ENCODE measurements at regions not wholly inside any gene's neighbourhood (a gene's known extent, or its start where the extent isn't known, plus 50 kb on each side); places are given as distances from the start of the nearest gene placed in this dataset.
A peak's percentile ranks its signal among the peaks of the same experiment; 100 is the strongest.

DNA sequence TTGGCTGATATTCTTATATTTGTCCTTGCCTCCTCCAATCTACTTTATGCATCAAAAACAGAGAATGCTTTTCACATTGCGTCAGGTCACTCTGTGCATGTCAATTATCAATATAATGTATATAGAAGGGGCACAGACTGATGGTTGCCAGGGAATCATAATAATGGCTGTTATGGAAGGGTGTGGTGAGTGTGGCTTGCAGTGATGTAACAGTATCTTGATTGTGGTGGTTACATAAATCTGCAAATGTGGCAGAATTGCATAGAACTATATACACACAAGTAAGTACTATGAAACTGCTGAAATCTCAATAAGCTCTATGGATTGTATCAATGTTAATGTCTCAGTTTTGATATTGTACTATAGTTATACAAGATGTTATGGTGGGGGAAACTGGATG is 228.6 kb downstream of the TJP1 start:
- Histone ChIP-seq H3K4me3 (ENCODE audit: low read length in 2 of 2) (no peak overlapping the region), H3K27me3 (ENCODE audit: control insufficient read depth in 1 of 2, insufficient read depth in 2 of 2, low read length in 1 of 2) (no peaks in the 10 kb centered on the region), H3K27ac (ENCODE audit: low read depth in 1 of 2, low read length in 2 of 2) (no peak overlapping the region), H3K4me1 (ENCODE audit: control insufficient read depth in 1 of 2, insufficient read depth in 2 of 2, low read length in 2 of 2) (no peaks in the 10 kb centered on the region), H3K9me3 (ENCODE audit: control insufficient read depth, low read length) (peaks cover 1% of the 10 kb centered on the region), H3K36me3 (ENCODE audit: control insufficient read depth in 1 of 2, insufficient read depth in 2 of 2, low read length in 1 of 2) (no peaks in the 10 kb centered on the region)
- ATAC-seq (ENCODE audit: low FRiP score) (no peak), DNase-seq (no peak)
- intact Hi-C loops (cut with DNase I): no loop called here
- 89 to 95% methylated on average over 1 of the region's 1 CpG for WGBS, 2 donors

DNA sequence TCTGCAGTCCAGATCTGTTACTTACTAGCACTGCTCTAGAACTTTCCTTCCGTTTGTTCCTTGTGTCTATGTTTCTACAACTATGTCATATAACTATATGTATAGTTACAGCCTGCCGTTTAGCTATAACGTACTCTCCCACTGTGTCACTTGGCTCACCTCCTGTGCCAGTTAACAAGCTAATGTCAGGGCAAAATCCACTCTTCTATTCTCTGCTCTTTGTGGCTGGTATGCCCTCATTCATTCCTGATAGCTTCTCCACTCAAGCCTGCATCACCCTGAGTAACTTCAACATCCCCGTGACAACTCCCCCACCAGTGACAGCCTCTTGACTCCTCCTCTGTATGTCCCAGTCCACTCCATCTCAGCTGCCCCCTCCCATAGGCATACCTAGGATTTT is 229.2 kb downstream of the TJP1 start:
- intact Hi-C loops (cut with DNase I): no loop called here
- Histone ChIP-seq H3K4me1 (ENCODE audit: control insufficient read depth in 1 of 2, insufficient read depth in 2 of 2, low read length in 2 of 2) (no peaks in the 10 kb centered on the region), H3K36me3 (ENCODE audit: control insufficient read depth in 1 of 2, insufficient read depth in 2 of 2, low read length in 1 of 2) (no peaks in the 10 kb centered on the region), H3K4me3 (ENCODE audit: low read length in 2 of 2) (no peak overlapping the region), H3K9me3 (ENCODE audit: control insufficient read depth, low read length) (peaks cover 1% of the 10 kb centered on the region), H3K27ac (ENCODE audit: low read depth in 1 of 2, low read length in 2 of 2) (no peak overlapping the region), H3K27me3 (ENCODE audit: control insufficient read depth in 1 of 2, insufficient read depth in 2 of 2, low read length in 1 of 2) (no peaks in the 10 kb centered on the region)
- 39 to 42% methylated on average over 4 of the region's 4 CpGs for WGBS, 2 donors
- no peak for ATAC-seq (ENCODE audit: low FRiP score)
- DNase-seq: no peak

DNA sequence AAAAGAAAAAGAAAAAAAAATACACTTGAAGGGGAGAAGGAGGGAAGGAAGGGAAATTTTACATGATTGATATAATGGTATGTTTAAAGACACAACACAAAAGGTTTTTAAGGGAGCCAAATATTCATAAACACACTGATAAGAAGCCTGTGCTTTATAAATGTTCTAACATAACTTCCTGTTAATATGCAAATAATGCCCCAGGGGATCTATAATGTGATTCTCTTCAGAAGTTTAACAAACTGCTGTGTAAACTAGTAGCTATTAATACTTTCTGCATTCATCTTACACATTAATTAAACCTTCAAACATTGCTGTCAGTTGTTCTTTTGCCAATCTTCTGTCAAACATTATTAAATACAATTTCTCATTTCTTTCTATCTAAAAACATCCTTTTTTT is 231.6 kb downstream of the TJP1 start:
- no peak overlapping the region for H3K27ac ChIP-seq (ENCODE audit: low read depth in 1 of 2, low read length in 2 of 2)
- H3K4me1 ChIP-seq (ENCODE audit: control insufficient read depth in 1 of 2, insufficient read depth in 2 of 2, low read length in 2 of 2): no peaks in the 10 kb centered on the region
- no peaks in the 10 kb centered on the region for H3K27me3 ChIP-seq (ENCODE audit: control insufficient read depth in 1 of 2, insufficient read depth in 2 of 2, low read length in 1 of 2)
- no peak for DNase-seq
- H3K36me3 ChIP-seq (ENCODE audit: control insufficient read depth in 1 of 2, insufficient read depth in 2 of 2, low read length in 1 of 2): no peaks in the 10 kb centered on the region
- H3K9me3 ChIP-seq (ENCODE audit: control insufficient read depth, low read length): peaks cover 1% of the 10 kb centered on the region
- intact Hi-C loops (cut with DNase I): no loop called here
- H3K4me3 ChIP-seq (ENCODE audit: low read length in 2 of 2): no peak overlapping the region
- ATAC-seq (ENCODE audit: low FRiP score): no peak

DNA sequence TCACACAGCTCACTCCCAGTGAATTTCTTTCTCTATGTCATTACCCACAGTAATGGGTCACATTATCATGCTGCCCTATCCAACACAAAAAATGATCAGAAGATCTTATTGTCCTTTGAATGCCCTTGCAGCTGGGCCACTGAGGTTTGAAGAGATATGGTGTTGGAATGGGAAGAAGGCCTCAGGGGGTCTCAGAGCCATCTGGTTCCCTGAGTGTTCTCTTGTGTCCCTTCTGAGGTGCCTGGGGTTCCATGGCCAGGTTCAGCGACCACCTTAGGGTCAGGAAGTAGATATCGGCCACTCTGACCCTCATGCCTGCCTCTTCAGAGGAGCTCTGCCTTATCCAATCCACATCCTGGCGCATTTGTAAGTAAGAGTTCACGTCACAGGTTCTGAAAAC is 232.3 kb downstream of the TJP1 start:
- intact Hi-C loops (cut with DNase I): no loop called here
- WGBS, 2 donors: 94 to 96% methylated on average over 4 of the region's 4 CpGs
- Histone ChIP-seq H3K36me3 (ENCODE audit: control insufficient read depth in 1 of 2, insufficient read depth in 2 of 2, low read length in 1 of 2) (no peaks in the 10 kb centered on the region), H3K4me3 (ENCODE audit: low read length in 2 of 2) (no peak overlapping the region), H3K27me3 (ENCODE audit: control insufficient read depth in 1 of 2, insufficient read depth in 2 of 2, low read length in 1 of 2) (no peaks in the 10 kb centered on the region), H3K27ac (ENCODE audit: low read depth in 1 of 2, low read length in 2 of 2) (no peak overlapping the region), H3K9me3 (ENCODE audit: control insufficient read depth, low read length) (peaks cover 1% of the 10 kb centered on the region), H3K4me1 (ENCODE audit: control insufficient read depth in 1 of 2, insufficient read depth in 2 of 2, low read length in 2 of 2) (no peaks in the 10 kb centered on the region)
- no peak for ATAC-seq (ENCODE audit: low FRiP score)
- DNase-seq: no peak

DNA sequence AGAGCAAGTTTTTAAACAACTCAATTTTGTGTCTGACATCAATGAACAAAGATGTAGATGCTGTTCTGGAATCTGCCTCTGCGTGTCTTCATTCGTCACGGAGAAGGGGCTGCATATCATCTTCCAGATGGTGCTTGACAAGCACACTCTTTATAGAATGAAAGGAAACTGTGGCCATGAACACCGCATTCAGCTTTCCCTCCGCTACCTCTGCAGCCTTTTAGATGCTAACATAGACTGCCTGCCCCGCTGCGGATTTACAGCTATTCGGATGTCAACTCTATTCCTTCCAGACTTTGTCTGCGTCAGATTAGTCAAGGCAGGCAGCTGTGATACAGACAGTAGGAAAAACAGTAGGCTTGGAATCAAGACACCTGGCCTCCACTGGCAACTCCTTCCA is 232.9 kb downstream of the TJP1 start:
- no peaks in the 10 kb centered on the region for H3K36me3 ChIP-seq (ENCODE audit: control insufficient read depth in 1 of 2, insufficient read depth in 2 of 2, low read length in 1 of 2)
- H3K9me3 ChIP-seq (ENCODE audit: control insufficient read depth, low read length): peaks cover 1% of the 10 kb centered on the region
- H3K4me1 ChIP-seq (ENCODE audit: control insufficient read depth in 1 of 2, insufficient read depth in 2 of 2, low read length in 2 of 2): no peaks in the 10 kb centered on the region
- DNase-seq: no peak
- ATAC-seq (ENCODE audit: low FRiP score): no peak
- no peaks in the 10 kb centered on the region for H3K27me3 ChIP-seq (ENCODE audit: control insufficient read depth in 1 of 2, insufficient read depth in 2 of 2, low read length in 1 of 2)
- intact Hi-C loops (cut with DNase I): no loop called here
- WGBS, 2 donors: 72 to 74% methylated on average over 9 of the region's 9 CpGs
- no peak overlapping the region for H3K4me3 ChIP-seq (ENCODE audit: low read length in 2 of 2)
- no peak overlapping the region for H3K27ac ChIP-seq (ENCODE audit: low read depth in 1 of 2, low read length in 2 of 2)

DNA sequence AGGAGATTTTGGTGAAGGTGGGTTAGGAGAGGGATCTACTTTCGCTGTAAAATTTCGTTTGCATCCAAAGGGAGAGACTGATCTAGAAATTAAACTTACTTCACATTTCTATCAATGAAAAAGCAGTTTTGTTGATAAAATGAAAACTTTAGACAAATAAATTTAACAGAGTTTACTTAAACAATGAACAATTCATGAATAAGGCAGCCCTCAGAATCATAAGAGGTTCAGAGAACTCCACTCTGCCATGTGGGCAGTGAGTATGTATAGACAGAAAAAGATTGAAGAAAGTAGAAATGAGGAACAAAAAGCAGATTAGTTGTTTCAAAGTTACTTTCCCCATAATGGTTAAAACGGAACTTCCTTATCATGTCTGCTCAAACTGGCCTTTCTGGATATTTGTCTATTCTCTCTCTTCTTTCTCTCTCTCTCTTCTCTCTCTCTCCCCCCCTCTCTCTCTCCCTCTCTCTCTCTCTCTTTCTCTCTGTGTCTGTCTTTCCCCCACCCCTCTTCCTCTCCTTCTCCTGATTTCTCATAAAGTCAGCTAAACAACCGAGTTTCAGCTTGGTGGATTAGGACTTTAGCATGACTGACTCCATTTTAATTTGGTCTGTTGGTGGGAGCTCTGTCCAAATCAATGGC is 248.9 kb downstream of the TJP1 start:
- Histone ChIP-seq H3K4me3 (ENCODE audit: low read length in 2 of 2) (no peak overlapping the region), H3K27ac (ENCODE audit: low read depth in 1 of 2, low read length in 2 of 2) (no peak overlapping the region), H3K36me3 (ENCODE audit: control insufficient read depth in 1 of 2, insufficient read depth in 2 of 2, low read length in 1 of 2) (no peaks in the 10 kb centered on the region), H3K9me3 (ENCODE audit: control insufficient read depth, low read length) (no peaks in the 10 kb centered on the region), H3K27me3 (ENCODE audit: control insufficient read depth in 1 of 2, insufficient read depth in 2 of 2, low read length in 1 of 2) (no peaks in the 10 kb centered on the region), H3K4me1 (ENCODE audit: control insufficient read depth in 1 of 2, insufficient read depth in 2 of 2, low read length in 2 of 2) (no peaks in the 10 kb centered on the region)
- intact Hi-C loops (cut with DNase I): loop anchor here in 1 of 2 donors (10.0 kb wide), 1 partner anchor 429 kb away; no protein-coding TSS in a partner anchor
- ATAC-seq (ENCODE audit: low FRiP score) (no peak), DNase-seq (no peak)
- WGBS, 2 donors: 94 to 95% methylated on average over 4 of the region's 4 CpGs

DNA sequence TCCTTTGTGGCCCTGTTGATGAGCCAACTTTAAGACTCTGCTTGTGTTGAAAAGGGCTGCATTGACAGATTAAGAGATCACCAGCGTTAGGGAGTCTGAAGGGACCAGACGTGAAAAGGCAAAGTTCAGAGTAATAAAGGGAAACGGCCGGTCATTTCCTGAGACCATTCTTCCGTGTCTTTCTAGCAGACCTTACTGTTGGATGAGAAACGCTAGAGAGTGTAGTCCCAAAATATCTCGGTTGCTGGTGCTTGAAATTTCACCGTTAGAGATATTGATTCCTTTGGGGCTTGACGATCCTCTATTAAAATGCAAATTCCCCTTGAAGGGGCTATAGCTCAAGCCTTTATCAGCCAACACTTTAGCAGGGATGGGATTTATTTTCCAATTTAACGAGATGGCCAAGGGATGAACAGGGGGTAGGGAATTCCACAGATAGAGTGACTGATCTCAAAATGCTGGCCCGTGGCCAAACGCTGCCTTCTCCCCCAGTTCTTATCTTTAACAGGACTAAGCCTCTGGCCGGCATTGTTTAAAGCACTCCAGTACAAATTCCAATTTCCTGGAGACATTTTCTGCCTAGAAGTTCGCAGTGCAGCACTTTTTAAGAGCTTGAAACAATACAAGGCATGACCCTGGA is 250.4 kb downstream of the TJP1 start:
- DNase-seq (no peak), ATAC-seq (ENCODE audit: low FRiP score) (no peak)
- intact Hi-C loops (cut with DNase I): loop anchor here in 1 of 2 donors (10.0 kb wide), 1 partner anchor 427 kb away; no protein-coding TSS in a partner anchor
- Histone ChIP-seq H3K9me3 (ENCODE audit: control insufficient read depth, low read length) (no peaks in the 10 kb centered on the region), H3K4me3 (ENCODE audit: low read length in 2 of 2) (no peak overlapping the region), H3K27me3 (ENCODE audit: control insufficient read depth in 1 of 2, insufficient read depth in 2 of 2, low read length in 1 of 2) (no peaks in the 10 kb centered on the region), H3K4me1 (ENCODE audit: control insufficient read depth in 1 of 2, insufficient read depth in 2 of 2, low read length in 2 of 2) (no peaks in the 10 kb centered on the region), H3K27ac (ENCODE audit: low read depth in 1 of 2, low read length in 2 of 2) (no peak overlapping the region), H3K36me3 (ENCODE audit: control insufficient read depth in 1 of 2, insufficient read depth in 2 of 2, low read length in 1 of 2) (no peaks in the 10 kb centered on the region)
- 3% methylated on average over 14 of the region's 14 CpGs for WGBS, 2 donors

DNA sequence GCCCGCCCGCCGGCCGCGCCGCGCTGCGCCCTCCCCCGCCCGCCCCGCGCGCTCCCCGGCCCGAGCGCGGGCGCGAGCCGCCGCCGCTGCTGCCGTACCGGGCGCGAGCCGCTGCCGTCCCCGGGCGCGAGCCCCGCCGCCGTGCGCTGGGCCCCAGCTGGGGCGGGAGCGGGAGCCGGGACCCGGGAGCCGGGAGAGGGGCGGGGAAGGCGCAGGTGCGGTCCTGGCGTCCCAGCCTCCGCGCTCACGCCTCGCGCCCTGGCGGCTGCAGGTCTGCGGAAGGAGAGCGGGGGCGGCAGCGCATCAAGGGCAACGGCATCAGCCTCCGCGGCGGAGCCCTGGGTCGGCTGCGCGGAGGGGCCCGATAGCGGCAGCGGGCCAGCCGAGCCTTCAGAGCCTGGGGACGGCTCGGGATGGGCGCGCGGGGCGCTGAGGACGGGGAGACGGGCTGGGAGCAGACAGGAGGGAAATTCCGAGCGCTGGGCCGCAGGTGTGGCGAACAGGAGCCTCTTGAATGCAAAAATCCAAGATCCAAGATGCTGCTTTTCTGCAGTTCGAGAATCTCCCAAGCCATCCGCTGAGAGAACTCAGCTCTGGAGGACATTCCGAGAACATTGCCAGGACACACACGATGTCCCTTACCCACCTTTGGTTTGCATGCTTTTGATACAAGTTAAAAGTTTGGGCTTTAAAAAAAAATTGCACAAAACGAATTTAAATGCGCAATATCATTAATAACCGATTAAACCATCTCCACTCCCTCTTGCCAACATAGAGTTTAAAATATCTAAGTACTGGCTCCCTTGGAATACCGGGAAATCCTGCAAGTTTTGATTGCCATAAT is 251.1 kb downstream of the TJP1 start:
- DNase-seq (no peak), ATAC-seq (ENCODE audit: low FRiP score) (no peak)
- H3K27me3 ChIP-seq (ENCODE audit: control insufficient read depth in 1 of 2, insufficient read depth in 2 of 2, low read length in 1 of 2): no peaks in the 10 kb centered on the region
- H3K9me3 ChIP-seq (ENCODE audit: control insufficient read depth, low read length): no peaks in the 10 kb centered on the region
- no peak overlapping the region for H3K27ac ChIP-seq (ENCODE audit: low read depth in 1 of 2, low read length in 2 of 2)
- intact Hi-C loops (cut with DNase I): loop anchor here in 1 of 2 donors (10.0 kb wide), 1 partner anchor 426 kb away; no protein-coding TSS in a partner anchor
- H3K4me1 ChIP-seq (ENCODE audit: control insufficient read depth in 1 of 2, insufficient read depth in 2 of 2, low read length in 2 of 2): no peaks in the 10 kb centered on the region
- H3K36me3 ChIP-seq (ENCODE audit: control insufficient read depth in 1 of 2, insufficient read depth in 2 of 2, low read length in 1 of 2): no peaks in the 10 kb centered on the region
- peak overlapping the region; percentile 13 to 89 for H3K4me3 ChIP-seq (ENCODE audit: low read length in 2 of 2)
- 1 to 2% methylated on average over 34 to 85 of the region's 85 CpGs for WGBS, 2 donors

All from aorta (tissue), 5 donors.